Trophoblast cell (in vitro differentiated cells and primary cell): ENCODE measurements at regions not wholly inside any gene's neighbourhood (a gene's known extent, or its start where the extent isn't known, plus 50 kb on each side); places are given as distances from the start of the nearest gene placed in this dataset.

ENCODE experiments used
- DNase-seq, 2 donors: peaks; one replicate each; pipeline ENCODE4 v3.0.0-alpha.2; 2016
- H2AFZ ChIP-seq: 2 replicates; pipeline ENCODE4 v1.6.1; 2013; ENCODE audit warnings: low read length, moderate library complexity, mild to moderate bottlenecking; ENCODE audit not compliant: insufficient read depth, poor library complexity
- H2AK5ac ChIP-seq: 2 replicates; pipeline ENCODE4 v1.6.1; 2013; ENCODE audit warnings: mild to moderate bottlenecking, low read length
- H2BK120ac ChIP-seq: 2 replicates; pipeline ENCODE4 v1.6.1; 2013; ENCODE audit warnings: low read length, mild to moderate bottlenecking, moderate library complexity; ENCODE audit not compliant: insufficient read depth, poor library complexity
- H2BK12ac ChIP-seq: 2 replicates; pipeline ENCODE4 v1.6.1; 2013; ENCODE audit warnings: mild to moderate bottlenecking, low read length, moderate library complexity
- H2BK5ac ChIP-seq: 2 replicates; pipeline ENCODE4 v1.6.1; 2013; ENCODE audit warnings: low read length, low read depth, moderate library complexity, mild to moderate bottlenecking; ENCODE audit not compliant: poor library complexity
- H3K14ac ChIP-seq: 2 replicates; pipeline ENCODE4 v1.6.1; 2013; ENCODE audit warnings: mild to moderate bottlenecking, low read length
- H3K18ac ChIP-seq: 2 replicates; pipeline ENCODE4 v1.6.1; 2013; ENCODE audit warnings: mild to moderate bottlenecking, low read length
- H3K23ac ChIP-seq: 2 replicates; pipeline ENCODE4 v1.6.1; 2013; ENCODE audit warnings: low read length
- H3K27ac ChIP-seq: 2 replicates; pipeline ENCODE4 v1.5.1; 2013; ENCODE audit warnings: low read depth, mild to moderate bottlenecking, inconsistent platforms, low read length, moderate library complexity
- H3K27me3 ChIP-seq: 2 replicates; pipeline ENCODE4 v1.6.1; 2013; ENCODE audit warnings: inconsistent platforms, mild to moderate bottlenecking, low read length, moderate library complexity; ENCODE audit not compliant: insufficient read depth
- H3K36me3 ChIP-seq, 2 experiments: 1 replicate in 1 of 2; 2 replicates in 1 of 2; pipeline ENCODE4 v1.6.1; 2013; ENCODE audit warnings: low read length in 2 of 2, mild to moderate bottlenecking in 2 of 2, moderate library complexity in 1 of 2; ENCODE audit not compliant: insufficient read depth in 2 of 2, control insufficient read depth in 1 of 2
- H3K4ac ChIP-seq: 2 replicates; pipeline ENCODE4 v1.6.1; 2013; ENCODE audit warnings: low read depth, mild to moderate bottlenecking, low read length, moderate library complexity
- H3K4me1 ChIP-seq, 2 experiments: 1 replicate in 1 of 2; 2 replicates in 1 of 2; pipeline ENCODE4 v1.6.1; 2013; ENCODE audit warnings: low read length in 2 of 2, mild to moderate bottlenecking in 2 of 2, moderate library complexity in 1 of 2; ENCODE audit not compliant: insufficient read depth in 2 of 2, control insufficient read depth in 1 of 2
- H3K4me2 ChIP-seq: 2 replicates; pipeline ENCODE4 v1.6.1; 2013; ENCODE audit warnings: inconsistent platforms, mild to moderate bottlenecking, low read length, moderate library complexity
- H3K4me3 ChIP-seq: 2 replicates; pipeline ENCODE4 v1.5.1; 2013; ENCODE audit warnings: mild to moderate bottlenecking, low read depth, low read length, inconsistent platforms
- H3K79me1 ChIP-seq: one replicate; pipeline ENCODE4 v1.6.1; 2013; ENCODE audit warnings: low read length
- H3K79me2 ChIP-seq: 2 replicates; pipeline ENCODE4 v1.6.1; 2013; ENCODE audit warnings: low read length, mild to moderate bottlenecking; ENCODE audit not compliant: control insufficient read depth, insufficient read depth, poor library complexity
- H3K9ac ChIP-seq: 2 replicates; pipeline ENCODE4 v1.6.1; 2013; ENCODE audit warnings: mild to moderate bottlenecking, low read length
- H3K9me3 ChIP-seq: 2 replicates; pipeline ENCODE4 v1.6.1; 2013; ENCODE audit warnings: low read depth, mild to moderate bottlenecking, control low read depth, inconsistent platforms, low read length; ENCODE audit not compliant: insufficient read depth
- H4K12ac ChIP-seq: 2 replicates; pipeline ENCODE4 v1.6.1; 2013; ENCODE audit warnings: low read depth, mild to moderate bottlenecking, low read length, moderate library complexity
- H4K8ac ChIP-seq: 2 replicates; pipeline ENCODE4 v1.6.1; 2013; ENCODE audit warnings: low read depth, mild to moderate bottlenecking, low read length, moderate library complexity
- H4K91ac ChIP-seq: one replicate; pipeline ENCODE4 v1.6.1; 2013; ENCODE audit warnings: low read depth, mild to moderate bottlenecking, low read length, moderate library complexity
- WGBS: extraction: QIAGEN DNeasy Blood & Tissue Kit; methylation state at CpG from one replicate; pipeline ENCODE4 v1.1.7; 2013; ENCODE audit warnings: missing lambda C conversion rate; ENCODE audit not compliant: insufficient read length, insufficient coverage; ENCODE audit errors: extremely low coverage; 5-methylcytosine and 5-hydroxymethylcytosine counted together

DNA sequence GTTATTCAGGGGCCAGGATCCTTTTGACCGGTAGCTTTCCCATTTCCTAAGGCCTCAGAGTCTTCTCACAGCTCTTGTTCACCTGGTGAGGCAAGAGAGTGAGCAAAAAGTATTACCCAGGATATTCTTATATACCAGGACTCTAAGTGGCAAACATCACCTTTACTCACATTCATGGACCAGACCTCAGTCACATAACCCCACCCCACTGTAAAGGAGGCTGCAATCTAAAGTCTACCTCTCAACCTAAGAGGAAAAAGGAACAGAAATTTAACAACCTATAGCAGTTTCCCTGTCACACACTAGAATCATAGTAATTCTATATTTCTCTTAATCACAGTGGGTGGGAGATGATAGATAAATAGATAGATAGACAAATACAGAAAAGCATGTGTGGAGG is 176.0 kb upstream of the PTPRZ1 start:
- no peak overlapping the region for H3K18ac ChIP-seq
- H3K9ac ChIP-seq: no peak overlapping the region
- H4K91ac ChIP-seq: no peak overlapping the region
- H3K4me2 ChIP-seq: no peak overlapping the region
- no peak overlapping the region for H3K23ac ChIP-seq
- H4K12ac ChIP-seq: no peak overlapping the region
- H3K9me3 ChIP-seq: no peaks in the 10 kb centered on the region
- H3K14ac ChIP-seq: no peak overlapping the region
- no peaks in the 10 kb centered on the region for H3K79me1 ChIP-seq
- H4K8ac ChIP-seq: no peak overlapping the region
- H3K4ac ChIP-seq: no peak overlapping the region
- no peak overlapping the region for H2AFZ ChIP-seq
- H2BK12ac ChIP-seq: no peak overlapping the region
- H2BK120ac ChIP-seq: no peak overlapping the region
- no peak overlapping the region for H2AK5ac ChIP-seq
- no peaks in the 10 kb centered on the region for H3K4me1 ChIP-seq
- no peaks in the 10 kb centered on the region for H3K36me3 ChIP-seq
- H3K79me2 ChIP-seq: no peaks in the 10 kb centered on the region
- H3K27ac ChIP-seq: no peak overlapping the region
- no CpG with 5 or more reads among the region's 1 CpG for WGBS
- DNase-seq: no peak
- no peak overlapping the region for H3K4me3 ChIP-seq
- H3K27me3 ChIP-seq: no peaks in the 10 kb centered on the region
- no peak overlapping the region for H2BK5ac ChIP-seq

DNA sequence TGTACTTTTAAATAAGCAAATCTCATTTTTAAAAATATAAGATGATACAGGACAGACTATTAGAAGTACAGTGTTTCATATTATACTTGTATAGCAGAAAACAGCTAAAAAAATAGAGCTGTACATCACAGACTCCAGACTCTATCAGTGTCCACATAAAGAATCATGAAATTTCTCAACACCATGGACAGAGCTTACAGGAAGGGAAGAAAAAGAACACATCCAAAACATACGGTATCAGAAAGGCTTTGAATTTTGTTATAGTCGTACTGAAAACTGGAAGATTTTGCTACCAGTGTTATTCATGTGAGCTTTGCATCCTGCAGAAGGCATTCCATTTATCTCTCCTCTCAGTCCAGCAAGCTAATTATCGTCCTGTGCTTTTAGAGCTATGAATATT is 183.2 kb upstream of the PTPRZ1 start:
- Histone ChIP-seq H3K27ac (no peak overlapping the region), H2BK120ac (no peak overlapping the region), H2AK5ac (no peak overlapping the region), H3K36me3 (no peaks in the 10 kb centered on the region), H2BK12ac (no peak overlapping the region), H3K4ac (no peak overlapping the region), H3K4me3 (no peak overlapping the region), H2BK5ac (no peak overlapping the region), H3K4me2 (no peak overlapping the region), H3K27me3 (no peaks in the 10 kb centered on the region), H4K91ac (no peak overlapping the region), H3K79me1 (no peaks in the 10 kb centered on the region), H4K8ac (no peak overlapping the region), H3K9ac (no peak overlapping the region), H3K9me3 (no peaks in the 10 kb centered on the region), H3K4me1 (no peaks in the 10 kb centered on the region), H3K18ac (no peak overlapping the region), H3K14ac (no peak overlapping the region), H2AFZ (no peak overlapping the region), H3K79me2 (no peaks in the 10 kb centered on the region), H4K12ac (no peak overlapping the region), H3K23ac (no peak overlapping the region)
- no CpG with 5 or more reads among the region's 3 CpGs for WGBS
- no peak for DNase-seq

DNA sequence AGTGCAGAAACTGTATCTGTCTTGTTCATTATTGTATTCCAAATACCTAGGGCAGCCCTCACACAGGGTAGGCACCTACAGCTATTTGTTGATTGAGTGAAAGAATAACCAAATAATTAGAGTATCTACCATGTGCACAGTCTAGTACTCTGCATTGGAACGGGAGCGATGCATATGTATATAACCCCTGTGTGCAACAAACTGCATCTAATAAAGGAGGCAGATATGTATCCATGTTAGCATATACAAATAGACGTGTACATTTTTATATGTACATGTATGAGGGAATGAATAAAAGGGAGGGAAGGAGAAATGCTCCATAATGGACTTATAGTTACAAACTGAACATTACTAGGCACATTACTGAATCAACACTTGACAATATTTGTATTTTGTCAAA is 191.3 kb upstream of the PTPRZ1 start:
- Histone ChIP-seq H3K79me2 (no peaks in the 10 kb centered on the region), H2BK12ac (no peak overlapping the region), H4K12ac (no peak overlapping the region), H3K14ac (no peak overlapping the region), H3K4ac (no peak overlapping the region), H2BK120ac (no peak overlapping the region), H3K27me3 (no peaks in the 10 kb centered on the region), H3K9me3 (no peaks in the 10 kb centered on the region), H3K79me1 (no peaks in the 10 kb centered on the region), H2AFZ (no peak overlapping the region), H4K8ac (no peak overlapping the region), H3K27ac (no peak overlapping the region), H4K91ac (no peak overlapping the region), H3K36me3 (no peaks in the 10 kb centered on the region), H3K18ac (no peak overlapping the region), H3K9ac (no peak overlapping the region), H3K4me2 (no peak overlapping the region), H3K4me3 (no peak overlapping the region), H2BK5ac (no peak overlapping the region), H3K4me1 (no peaks in the 10 kb centered on the region), H3K23ac (no peak overlapping the region), H2AK5ac (no peak overlapping the region)
- DNase-seq: no peak
- no CpG with 5 or more reads among the region's 3 CpGs for WGBS

DNA sequence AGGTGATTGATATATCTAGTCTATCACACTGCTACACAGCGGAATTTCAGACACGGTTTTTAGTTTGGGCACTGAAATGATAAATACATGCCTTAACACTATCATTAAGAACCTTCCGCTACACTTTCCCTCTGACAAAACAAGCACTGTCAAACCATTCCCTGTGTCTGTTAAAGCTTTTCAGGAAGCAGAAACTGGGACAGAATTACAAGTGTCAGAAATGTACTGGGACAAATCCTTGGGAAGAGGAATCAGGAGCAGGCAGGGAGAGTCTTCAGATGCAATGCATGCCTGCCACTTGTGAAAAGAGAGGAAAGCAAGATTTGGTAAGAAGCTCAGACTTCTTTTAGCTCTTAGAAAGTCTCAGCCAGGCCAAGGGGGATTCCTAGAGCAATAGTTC is 196.8 kb upstream of the PTPRZ1 start:
- no peak overlapping the region for H4K12ac ChIP-seq
- no peak overlapping the region for H4K8ac ChIP-seq
- H2BK5ac ChIP-seq: no peak overlapping the region
- no peak overlapping the region for H2AFZ ChIP-seq
- H3K79me1 ChIP-seq: no peaks in the 10 kb centered on the region
- H3K4me3 ChIP-seq: no peak overlapping the region
- H3K14ac ChIP-seq: no peak overlapping the region
- H2BK12ac ChIP-seq: no peak overlapping the region
- H3K9ac ChIP-seq: no peak overlapping the region
- no peak for DNase-seq
- H3K4ac ChIP-seq: no peak overlapping the region
- no peaks in the 10 kb centered on the region for H3K27me3 ChIP-seq
- no peaks in the 10 kb centered on the region for H3K9me3 ChIP-seq
- no peaks in the 10 kb centered on the region for H3K4me1 ChIP-seq
- H3K79me2 ChIP-seq: no peaks in the 10 kb centered on the region
- H2AK5ac ChIP-seq: no peak overlapping the region
- H2BK120ac ChIP-seq: no peak overlapping the region
- H3K36me3 ChIP-seq: no peaks in the 10 kb centered on the region
- H3K18ac ChIP-seq: no peak overlapping the region
- no CpG with 5 or more reads among the region's 3 CpGs for WGBS
- H3K4me2 ChIP-seq: no peak overlapping the region
- H3K27ac ChIP-seq: no peak overlapping the region
- H3K23ac ChIP-seq: no peak overlapping the region
- H4K91ac ChIP-seq: no peak overlapping the region
